Embryonic facial prominence (tissue), 1 donor: ENCODE measurements at regions not wholly inside any gene's neighbourhood (a gene's known extent, or its start where the extent isn't known, plus 50 kb on each side); places are given as distances from the start of the nearest gene placed in this dataset.
A peak's percentile ranks its signal among the peaks of the same experiment; 100 is the strongest.

ENCODE experiments used
- DNase-seq: peaks from one replicate; pipeline ENCODE4 v3.0.0-alpha.2; 2016; ENCODE audit errors: extremely low spot score

DNA sequence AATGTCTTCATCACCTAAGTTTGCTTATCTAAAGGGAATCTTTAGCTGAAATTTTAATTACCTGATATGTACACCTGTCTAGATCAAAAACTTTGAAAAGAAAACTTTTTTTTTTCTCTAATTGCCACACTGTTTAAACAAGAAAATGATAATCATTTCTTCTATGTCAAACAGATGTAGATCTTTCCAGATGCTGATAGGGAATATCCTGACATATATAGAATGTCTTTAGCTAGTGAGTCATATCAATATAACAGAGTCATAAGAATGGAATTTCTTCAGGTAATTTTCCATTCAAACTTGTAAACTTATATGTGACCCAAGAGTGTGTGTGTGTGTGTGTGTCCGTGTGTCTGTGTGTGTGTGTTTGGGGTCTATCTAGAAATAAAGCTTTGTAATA lies 271.9 kb downstream of the GPM6A start:
- DNase-seq: no peak

DNA sequence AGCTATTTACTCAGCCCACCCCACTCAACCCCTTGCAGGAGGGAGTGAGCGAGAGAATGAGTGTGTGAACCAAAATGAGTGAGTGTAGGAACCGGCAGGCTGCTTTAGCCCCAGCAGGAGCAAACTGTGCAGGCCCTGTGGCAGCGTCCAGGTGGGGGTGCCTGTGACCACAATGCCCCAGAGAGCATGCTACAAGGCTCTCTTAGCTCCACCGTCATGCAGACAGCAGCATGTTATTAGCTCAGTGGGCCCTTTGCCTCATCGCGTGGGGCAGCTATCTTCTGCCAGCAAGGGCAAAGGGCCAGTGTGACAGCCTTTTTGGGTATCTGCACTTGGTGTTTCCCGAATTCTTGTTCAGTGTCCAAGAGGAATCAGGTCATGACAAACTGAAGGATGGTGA lies 271.3 kb downstream of the GPM6A start:
- no peak for DNase-seq

DNA sequence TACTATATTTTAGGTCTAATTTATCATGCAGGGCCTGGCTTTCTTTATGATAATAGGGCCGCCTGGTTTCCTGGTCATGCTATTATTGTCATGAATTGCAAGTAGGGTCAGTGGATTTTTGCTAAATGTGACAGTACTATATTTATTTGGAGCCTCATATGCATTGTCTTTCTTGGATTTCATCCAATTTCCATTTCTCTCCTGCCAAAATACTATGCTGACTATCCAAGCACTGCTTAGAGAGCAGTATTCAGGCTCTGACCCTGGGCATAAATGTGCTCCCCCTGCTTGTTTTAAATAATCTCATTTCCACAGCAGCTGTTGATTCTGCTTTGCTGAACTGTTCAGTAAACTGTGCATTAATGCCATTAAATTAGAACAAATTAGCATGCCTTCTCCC lies 269.3 kb downstream of the GPM6A start:
- DNase-seq: no peak

DNA sequence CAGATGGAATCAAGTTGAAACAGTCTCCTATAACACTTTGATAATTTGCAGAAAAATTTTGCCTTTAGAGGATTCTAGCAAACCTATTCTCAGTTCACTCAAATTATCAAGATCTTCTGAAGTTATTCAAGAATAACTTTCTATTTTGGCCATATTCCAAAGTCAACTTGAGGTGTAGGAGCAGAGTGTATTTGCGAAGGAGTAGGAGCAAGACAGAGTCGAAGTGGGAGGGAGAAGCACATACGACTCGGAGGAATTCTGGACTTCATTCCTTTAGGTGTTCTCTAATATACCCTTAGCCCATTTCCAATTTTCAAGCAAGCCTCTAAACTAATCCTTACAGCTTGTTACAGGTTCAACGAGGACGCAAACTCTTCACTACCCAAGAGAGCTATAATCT lies 252.9 kb downstream of the GPM6A start:
- no peak for DNase-seq

DNA sequence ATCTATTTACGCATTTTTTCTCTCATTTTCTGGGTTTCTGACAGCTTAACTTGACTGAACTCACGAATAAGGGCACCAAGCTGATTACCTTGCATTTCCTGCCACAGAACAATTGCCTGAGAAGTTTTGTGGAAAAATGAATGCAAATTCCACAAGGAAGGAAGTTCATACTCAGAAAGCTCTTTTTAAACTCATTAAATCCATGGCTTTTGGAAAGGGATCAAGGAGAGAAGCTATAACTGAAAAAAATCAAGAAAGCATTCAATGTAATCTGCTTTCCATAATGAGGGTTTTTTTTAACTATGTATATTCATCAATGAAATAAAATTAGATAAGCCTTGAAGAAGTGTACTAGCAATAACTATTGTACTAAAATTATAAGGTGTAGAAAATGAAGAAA lies 252.5 kb downstream of the GPM6A start:
- no peak for DNase-seq

DNA sequence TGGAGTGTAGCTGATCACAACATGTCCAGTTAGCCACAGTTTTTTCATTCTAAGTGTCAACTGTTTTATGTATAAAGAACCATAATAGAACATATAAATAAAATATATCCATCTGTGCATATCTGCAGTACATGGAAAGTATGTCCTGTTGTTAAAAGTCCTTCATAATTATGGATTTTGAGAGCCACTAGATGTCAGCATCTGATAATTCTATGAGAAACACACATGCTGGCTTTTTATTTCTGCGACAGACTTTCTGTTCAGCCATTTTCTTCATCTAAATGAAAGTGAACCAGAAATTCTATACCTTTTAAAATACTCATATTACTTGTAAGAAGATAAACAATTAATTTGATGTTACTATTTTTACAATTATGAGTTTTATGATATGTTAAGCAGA lies 251.5 kb downstream of the GPM6A start:
- peak; percentile 51 for DNase-seq

DNA sequence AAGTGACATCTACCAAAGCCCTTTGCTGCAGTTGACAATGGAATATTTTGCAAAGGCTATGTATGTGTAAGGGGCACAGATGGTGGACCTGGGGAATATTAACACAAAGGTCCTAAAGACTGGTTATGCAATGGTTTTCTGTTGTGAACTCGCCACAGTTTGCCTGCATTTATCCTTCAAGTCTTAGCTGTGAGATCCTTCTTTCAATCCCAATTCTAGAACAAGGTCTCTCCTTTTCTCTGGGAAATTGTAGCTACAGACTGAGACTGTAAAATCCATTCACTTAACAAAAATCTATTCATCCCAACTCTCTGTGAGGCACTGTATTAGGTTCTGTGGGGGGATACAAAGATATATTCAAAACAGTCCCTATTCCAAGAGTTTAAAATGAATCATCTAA lies 250.4 kb downstream of the GPM6A start:
- no peak for DNase-seq

DNA sequence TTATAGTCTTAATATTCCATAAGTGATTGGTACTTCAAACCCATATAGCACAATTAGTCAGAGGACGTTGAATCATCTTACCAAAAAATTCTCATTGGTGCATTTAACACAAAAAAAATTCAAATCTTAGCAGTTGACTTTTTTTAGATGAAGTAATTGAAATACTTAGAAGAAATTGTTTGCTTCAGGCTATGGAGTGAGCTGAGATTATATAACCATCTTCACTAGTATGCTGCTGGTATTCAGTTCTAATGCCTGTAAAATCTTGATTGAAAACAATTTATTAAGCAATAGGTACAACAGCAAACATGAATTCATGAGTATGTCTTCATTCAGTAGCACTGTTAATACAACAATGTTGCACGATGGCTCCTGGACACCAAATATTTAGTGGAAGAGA lies 250.0 kb downstream of the GPM6A start:
- no peak for DNase-seq

DNA sequence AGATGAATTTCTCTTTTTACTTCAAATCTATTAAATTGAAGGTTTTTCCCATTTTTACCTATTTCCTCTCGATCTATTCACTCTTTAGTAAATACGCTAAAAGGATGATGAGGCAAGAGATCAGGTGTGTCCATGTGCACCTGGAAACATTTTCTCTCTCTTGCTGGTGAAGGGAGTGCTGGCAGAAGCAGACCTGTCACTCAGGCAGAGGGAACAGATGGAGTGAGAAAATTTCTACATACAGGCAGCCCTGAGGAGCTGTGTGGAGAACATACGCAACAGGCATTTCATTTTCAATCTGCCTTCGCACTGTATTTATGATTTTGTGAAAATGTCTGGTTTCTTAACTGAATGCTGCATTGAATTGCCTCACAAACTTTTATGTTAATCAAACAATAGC lies 249.5 kb downstream of the GPM6A start:
- DNase-seq: no peak
